ENCODE measurements at regions not wholly inside any gene's neighbourhood (a gene's known extent, or its start where the extent isn't known, plus 50 kb on each side); places are given as distances from the start of the nearest gene placed in this dataset.

DNA sequence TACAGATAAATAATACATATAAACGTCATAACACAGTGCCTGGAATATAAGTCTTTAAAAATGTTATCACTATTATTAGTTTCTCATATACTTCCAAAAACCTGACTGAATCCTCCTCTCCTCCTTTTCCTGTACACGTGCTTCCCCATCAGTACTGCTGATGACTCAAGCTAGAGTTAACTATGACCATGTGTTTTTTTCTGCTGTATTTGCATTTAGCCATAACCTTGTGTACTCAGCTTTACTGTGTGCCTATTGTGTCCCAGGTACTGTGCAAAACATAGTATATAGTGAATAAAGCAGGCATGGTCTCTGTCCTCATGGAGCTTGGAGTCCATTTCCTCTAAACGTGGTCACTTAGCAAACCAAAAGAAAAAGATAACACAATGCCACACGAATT lies 56.5 kb upstream of the ARHGAP32 start:
- TF ChIP-seq, protein P1, sequence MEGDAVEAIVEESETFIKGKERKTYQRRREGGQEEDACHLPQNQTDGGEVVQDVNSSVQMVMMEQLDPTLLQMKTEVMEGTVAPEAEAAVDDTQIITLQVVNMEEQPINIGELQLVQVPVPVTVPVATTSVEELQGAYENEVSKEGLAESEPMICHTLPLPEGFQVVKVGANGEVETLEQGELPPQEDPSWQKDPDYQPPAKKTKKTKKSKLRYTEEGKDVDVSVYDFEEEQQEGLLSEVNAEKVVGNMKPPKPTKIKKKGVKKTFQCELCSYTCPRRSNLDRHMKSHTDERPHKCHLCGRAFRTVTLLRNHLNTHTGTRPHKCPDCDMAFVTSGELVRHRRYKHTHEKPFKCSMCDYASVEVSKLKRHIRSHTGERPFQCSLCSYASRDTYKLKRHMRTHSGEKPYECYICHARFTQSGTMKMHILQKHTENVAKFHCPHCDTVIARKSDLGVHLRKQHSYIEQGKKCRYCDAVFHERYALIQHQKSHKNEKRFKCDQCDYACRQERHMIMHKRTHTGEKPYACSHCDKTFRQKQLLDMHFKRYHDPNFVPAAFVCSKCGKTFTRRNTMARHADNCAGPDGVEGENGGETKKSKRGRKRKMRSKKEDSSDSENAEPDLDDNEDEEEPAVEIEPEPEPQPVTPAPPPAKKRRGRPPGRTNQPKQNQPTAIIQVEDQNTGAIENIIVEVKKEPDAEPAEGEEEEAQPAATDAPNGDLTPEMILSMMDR (conservative IDR thresholded peaks at IDR 0.05; ENCODE audit: low read length) = no peak
- TF ChIP-seq EZH2phosphoT487 (IDR thresholded peaks at IDR 0.05; ENCODE audit: borderline replicate concordance) = no peak
